Smooth muscle cell (in vitro differentiated cells): ENCODE measurements at regions not wholly inside any gene's neighbourhood (a gene's known extent, or its start where the extent isn't known, plus 50 kb on each side); places are given as distances from the start of the nearest gene placed in this dataset.

ENCODE experiments used
- DNase-seq: peaks from one replicate; lab custom pipeline; 2025; ENCODE audit not compliant: unreplicated experiment; lab: John Stamatoyannopoulos, UW
- H2AFZ ChIP-seq: fragments of 200-600 bp; sonication (generic); 2 replicates; pipeline ENCODE4 v1.6.0; 2016; ENCODE audit warnings: antibody characterized with exemption, low read depth, mild to moderate bottlenecking
- H3F3A ChIP-seq: fragments of 200-600 bp; sonication (generic); 2 replicates; pipeline ENCODE4 v1.6.0; 2017; ENCODE audit warnings: antibody characterized with exemption, low read depth
- H3K27ac ChIP-seq: fragments of 200-600 bp; sonication (generic); 2 replicates; pipeline ENCODE4 v1.5.1; 2016; ENCODE audit warnings: low read depth, mild to moderate bottlenecking
- H3K27me3 ChIP-seq: fragments of 200-600 bp; sonication (generic); 2 replicates; pipeline ENCODE4 v1.6.1; 2016; ENCODE audit warnings: low read depth, mild to moderate bottlenecking
- H3K36me3 ChIP-seq: fragments of 200-600 bp; sonication (generic); 2 replicates; pipeline ENCODE4 v1.5.1; 2016; ENCODE audit warnings: low read depth
- H3K4me1 ChIP-seq: fragments of 200-600 bp; sonication (generic); 2 replicates; pipeline ENCODE4 v1.5.1; 2016; ENCODE audit warnings: low read depth
- H3K4me2 ChIP-seq: fragments of 200-600 bp; sonication (generic); 2 replicates; pipeline ENCODE4 v1.6.0; 2016; ENCODE audit warnings: mild to moderate bottlenecking
- H3K4me3 ChIP-seq: fragments of 200-600 bp; sonication (generic); 2 replicates; pipeline ENCODE4 v1.5.1; 2016; ENCODE audit warnings: mild to moderate bottlenecking
- H3K79me2 ChIP-seq: fragments of 200-600 bp; sonication (generic); 2 replicates; pipeline ENCODE4 v1.6.0; 2016; ENCODE audit warnings: low read depth, mild to moderate bottlenecking
- H3K9ac ChIP-seq: fragments of 200-600 bp; sonication (generic); 2 replicates; pipeline ENCODE4 v1.6.0; 2016; ENCODE audit warnings: low read depth
- H3K9me3 ChIP-seq: fragments of 200-600 bp; sonication (generic); replicated peaks from 2 replicates; pipeline ENCODE4 v1.5.1; 2016; ENCODE audit warnings: low read depth
- H4K20me1 ChIP-seq: fragments of 200-600 bp; sonication (generic); 2 replicates; pipeline ENCODE4 v1.6.0; 2016; ENCODE audit warnings: low read depth
- CTCF ChIP-seq: fragments of 200-600 bp; sonication (generic); IDR thresholded peaks from 2 replicates; pipeline ENCODE4 v1.5.1; 2017; ENCODE audit warnings: borderline replicate concordance, mild to moderate bottlenecking, antibody characterized with exemption; ENCODE audit not compliant: insufficient read depth, poor library complexity, severe bottlenecking
- WGBS: methylation state at CpG from one replicate; pipeline ENCODE4 v1.1.7; 2016; ENCODE audit warnings: low lambda C conversion rate; 5-methylcytosine and 5-hydroxymethylcytosine counted together

GRCh38 chr22:22761963-22762772 is 117.8 kb downstream of the GGTLC2 start:
- no peak for DNase-seq
- Histone ChIP-seq H3K9ac (no peak overlapping the region), H2AFZ (no peak overlapping the region), H3K27me3 (peaks cover 30% of the 10 kb centered on the region), H3K36me3 (no peaks in the 10 kb centered on the region), H3K9me3 (no peaks in the 10 kb centered on the region), H3K4me3 (no peak overlapping the region), H3K4me2 (no peak overlapping the region), H3K4me1 (no peaks in the 10 kb centered on the region), H3K79me2 (no peaks in the 10 kb centered on the region), H3K27ac (no peak overlapping the region), H3F3A (no peaks in the 10 kb centered on the region), H4K20me1 (no peaks in the 10 kb centered on the region)
- TF ChIP-seq CTCF: no peak
- 73% methylated on average over 8 of the region's 8 CpGs for WGBS

- no peak overlapping the region for H3K27ac ChIP-seq
- H3K9me3 ChIP-seq: no peaks in the 10 kb centered on the region
- H3K79me2 ChIP-seq: no peaks in the 10 kb centered on the region
- no peak for DNase-seq
- no peaks in the 10 kb centered on the region for H3K36me3 ChIP-seq
- no peak overlapping the region for H3K9ac ChIP-seq
- 66% methylated on average over 4 of the region's 4 CpGs for WGBS
- no peak overlapping the region for H3K4me2 ChIP-seq
- H3K4me1 ChIP-seq: no peaks in the 10 kb centered on the region
- H3F3A ChIP-seq: no peaks in the 10 kb centered on the region
- H2AFZ ChIP-seq: no peak overlapping the region
- no peak for TF ChIP-seq CTCF
- H4K20me1 ChIP-seq: no peaks in the 10 kb centered on the region
- H3K4me3 ChIP-seq: no peak overlapping the region
- H3K27me3 ChIP-seq: peaks cover 43% of the 10 kb centered on the region
These were observed 119.1 kb downstream of the GGTLC2 start for GRCh38 chr22:22763512-22763911.

GRCh38 chr22:22764085-22764484 is 119.7 kb downstream of the GGTLC2 start:
- H2AFZ ChIP-seq: no peak overlapping the region
- H3K4me1 ChIP-seq: no peaks in the 10 kb centered on the region
- no peaks in the 10 kb centered on the region for H3F3A ChIP-seq
- no peak for DNase-seq
- H4K20me1 ChIP-seq: no peaks in the 10 kb centered on the region
- no peak overlapping the region for H3K4me2 ChIP-seq
- no peak overlapping the region for H3K4me3 ChIP-seq
- H3K27me3 ChIP-seq: peaks cover 49% of the 10 kb centered on the region
- H3K36me3 ChIP-seq: no peaks in the 10 kb centered on the region
- no peaks in the 10 kb centered on the region for H3K79me2 ChIP-seq
- TF ChIP-seq CTCF: no peak
- no peak overlapping the region for H3K27ac ChIP-seq
- 30% methylated on average over 2 of the region's 2 CpGs for WGBS
- H3K9ac ChIP-seq: no peak overlapping the region
- no peaks in the 10 kb centered on the region for H3K9me3 ChIP-seq
